Colonic mucosa (tissue), 4 donors: ENCODE measurements at regions not wholly inside any gene's neighbourhood (a gene's known extent, or its start where the extent isn't known, plus 50 kb on each side); places are given as distances from the start of the nearest gene placed in this dataset.

ENCODE experiments used
- DNase-seq: peaks from one replicate; pipeline ENCODE4 v3.0.0-alpha.2; 2020
- H3K27ac ChIP-seq: fragments of 200-600 bp; one replicate; pipeline ENCODE4 v1.8.0; 2021
- H3K27me3 ChIP-seq: fragments of 200-600 bp; one replicate; pipeline ENCODE4 v1.8.0; 2021
- H3K36me3 ChIP-seq: fragments of 200-600 bp; one replicate; pipeline ENCODE4 v1.8.0; 2021
- H3K4me1 ChIP-seq: fragments of 200-600 bp; one replicate; pipeline ENCODE4 v1.8.0; 2021; ENCODE audit warnings: mild to moderate bottlenecking
- H3K4me3 ChIP-seq: fragments of 200-600 bp; one replicate; pipeline ENCODE4 v1.8.0; 2021
- H3K9ac ChIP-seq, 2 donors: one replicate each; pipeline ENCODE4 v1.7.0; 2013; ENCODE audit warnings: control low read depth in 2 of 2, low read depth in 2 of 2, low read length in 2 of 2
- H3K9me3 ChIP-seq: fragments of 200-600 bp; one replicate; pipeline ENCODE4 v1.8.0; 2021
- CTCF ChIP-seq: fragments of 200-600 bp; IDR thresholded peaks from one replicate; pipeline ENCODE4 v1.8.0; 2022; ENCODE audit warnings: antibody characterized with exemption, mild to moderate bottlenecking
- intact Hi-C: fragments of 100-400 bp; cut with DNase I; formaldehyde crosslinking; loops from one replicate; pipeline ENCODE4 v1.14.1; 2022
- donor health status: healthy.
- donor health status: DM: no; HTN: no; CAD: no.
- donor health status: DM: no; HTN: no; CAD: no.

- no peaks in the 10 kb centered on the region for H3K27me3 ChIP-seq
- no peaks in the 10 kb centered on the region for H3K9me3 ChIP-seq
- intact Hi-C loops: no loop called here
Observed at GRCh38 chr1:57799490-57800115, 375.7 kb upstream of the DAB1 start.

GRCh38 chr1:57798543-57798942 is 374.7 kb upstream of the DAB1 start:
- H3K27ac ChIP-seq: no peak overlapping the region
- H3K9me3 ChIP-seq: no peaks in the 10 kb centered on the region
- H3K4me3 ChIP-seq: no peak overlapping the region
- no peak for DNase-seq
- intact Hi-C loops: no loop called here
- H3K4me1 ChIP-seq: no peaks in the 10 kb centered on the region
- no peak overlapping the region for H3K9ac ChIP-seq
- no peaks in the 10 kb centered on the region for H3K36me3 ChIP-seq
- no peak for TF ChIP-seq CTCF
- no peaks in the 10 kb centered on the region for H3K27me3 ChIP-seq

More at GRCh38 chr1:57799490-57800115, 375.7 kb upstream of the DAB1 start:
- TF ChIP-seq CTCF: no peak
- no peak overlapping the region for H3K4me3 ChIP-seq
- DNase-seq: no peak
- H3K27ac ChIP-seq: no peak overlapping the region
- H3K9ac ChIP-seq: no peak overlapping the region
- no peaks in the 10 kb centered on the region for H3K4me1 ChIP-seq
- no peaks in the 10 kb centered on the region for H3K36me3 ChIP-seq

- no peaks in the 10 kb centered on the region for H3K9me3 ChIP-seq
- H3K36me3 ChIP-seq: no peaks in the 10 kb centered on the region
- no peak overlapping the region for H3K4me3 ChIP-seq
- no peak overlapping the region for H3K9ac ChIP-seq
- intact Hi-C loops: no loop called here
- no peak for TF ChIP-seq CTCF
- H3K27ac ChIP-seq: no peak overlapping the region
- DNase-seq: no peak
- H3K27me3 ChIP-seq: no peaks in the 10 kb centered on the region
- no peaks in the 10 kb centered on the region for H3K4me1 ChIP-seq
Observed at GRCh38 chr1:57797084-57797483, 373.2 kb upstream of the DAB1 start.

GRCh38 chr1:57796616-57797015 is 372.8 kb upstream of the DAB1 start:
- no peak for DNase-seq
- no peaks in the 10 kb centered on the region for H3K27me3 ChIP-seq
- H3K9ac ChIP-seq: no peak overlapping the region
- intact Hi-C loops: no loop called here
- H3K4me1 ChIP-seq: no peaks in the 10 kb centered on the region
- H3K4me3 ChIP-seq: no peak overlapping the region
- no peaks in the 10 kb centered on the region for H3K9me3 ChIP-seq
- no peak for TF ChIP-seq CTCF
- H3K27ac ChIP-seq: no peak overlapping the region
- H3K36me3 ChIP-seq: no peaks in the 10 kb centered on the region

- Histone ChIP-seq H3K27me3 (no peaks in the 10 kb centered on the region), H3K36me3 (no peaks in the 10 kb centered on the region), H3K4me1 (no peaks in the 10 kb centered on the region), H3K9me3 (no peaks in the 10 kb centered on the region), H3K4me3 (no peak overlapping the region), H3K27ac (no peak overlapping the region), H3K9ac (no peak overlapping the region)
- intact Hi-C loops: no loop called here
- no peak for DNase-seq
- no peak for TF ChIP-seq CTCF
Observed at GRCh38 chr1:57795886-57796285, 372.0 kb upstream of the DAB1 start.
